H1 (cell line): ENCODE measurements at regions not wholly inside any gene's neighbourhood (a gene's known extent, or its start where the extent isn't known, plus 50 kb on each side); places are given as distances from the start of the nearest gene placed in this dataset.

ENCODE experiments used
- JUND ChIP-seq: IDR thresholded peaks from 2 replicates; pipeline ENCODE4 v1.6.1; 2011; ENCODE audit warnings: mild to moderate bottlenecking, improper control_type of control experiment, low read length
- SP4 ChIP-seq: IDR thresholded peaks from 2 replicates; pipeline ENCODE4 v1.6.1; 2012; ENCODE audit warnings: low read length, inconsistent platforms
- TAF7 ChIP-seq: optimal IDR thresholded peaks from 2 replicates; pipeline ENCODE3; 2011; ENCODE audit warnings: low read depth, mild to moderate bottlenecking, inconsistent platforms, low read length, moderate library complexity, borderline replicate concordance
- YY1 ChIP-seq: IDR thresholded peaks from 2 replicates; pipeline ENCODE4 v1.6.1; 2011; ENCODE audit warnings: low read depth, mild to moderate bottlenecking, low read length
- TF ChIP-seq, protein P1 (sequence below), 3 experiments: IDR thresholded peaks; 1 replicate in 2 of 3; 2 replicates in 1 of 3; pipeline versions ENCODE4 v1.5.1 to v1.6.1; 2011; ENCODE audit warnings: low read length in 3 of 3, mild to moderate bottlenecking in 3 of 3, inconsistent platforms in 2 of 3, low read depth in 1 of 3, moderate library complexity in 1 of 3; ENCODE audit not compliant: insufficient read depth in 1 of 3; ENCODE audit errors: control extremely low read depth in 1 of 3
- TF ChIP-seq, protein P2 (sequence below): IDR thresholded peaks from 2 replicates; pipeline ENCODE4 v1.6.1; 2012; ENCODE audit warnings: low read length, inconsistent platforms

DNA sequence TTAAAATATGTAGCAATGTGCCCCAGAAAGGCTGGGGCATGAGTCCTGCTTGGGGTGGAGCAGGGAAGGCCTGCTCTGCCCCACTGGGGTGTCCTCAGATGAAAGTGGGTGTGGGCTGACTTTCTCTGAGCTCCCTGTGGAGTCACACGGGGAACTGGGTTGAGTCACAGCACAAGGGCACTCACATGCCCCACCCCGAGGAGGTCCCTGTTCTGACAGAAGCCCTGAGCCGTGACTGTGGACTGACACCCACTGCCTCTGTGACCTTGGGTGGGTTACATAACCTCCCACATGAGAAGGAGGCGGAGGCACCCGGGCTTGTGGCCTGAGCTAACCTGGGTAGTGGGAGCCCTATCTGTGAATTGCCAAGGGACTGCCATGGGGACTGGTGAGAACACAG, 52.5 kb upstream of the TINAGL1 start (continued):
- TF ChIP-seq, protein P1, sequence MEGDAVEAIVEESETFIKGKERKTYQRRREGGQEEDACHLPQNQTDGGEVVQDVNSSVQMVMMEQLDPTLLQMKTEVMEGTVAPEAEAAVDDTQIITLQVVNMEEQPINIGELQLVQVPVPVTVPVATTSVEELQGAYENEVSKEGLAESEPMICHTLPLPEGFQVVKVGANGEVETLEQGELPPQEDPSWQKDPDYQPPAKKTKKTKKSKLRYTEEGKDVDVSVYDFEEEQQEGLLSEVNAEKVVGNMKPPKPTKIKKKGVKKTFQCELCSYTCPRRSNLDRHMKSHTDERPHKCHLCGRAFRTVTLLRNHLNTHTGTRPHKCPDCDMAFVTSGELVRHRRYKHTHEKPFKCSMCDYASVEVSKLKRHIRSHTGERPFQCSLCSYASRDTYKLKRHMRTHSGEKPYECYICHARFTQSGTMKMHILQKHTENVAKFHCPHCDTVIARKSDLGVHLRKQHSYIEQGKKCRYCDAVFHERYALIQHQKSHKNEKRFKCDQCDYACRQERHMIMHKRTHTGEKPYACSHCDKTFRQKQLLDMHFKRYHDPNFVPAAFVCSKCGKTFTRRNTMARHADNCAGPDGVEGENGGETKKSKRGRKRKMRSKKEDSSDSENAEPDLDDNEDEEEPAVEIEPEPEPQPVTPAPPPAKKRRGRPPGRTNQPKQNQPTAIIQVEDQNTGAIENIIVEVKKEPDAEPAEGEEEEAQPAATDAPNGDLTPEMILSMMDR (IDR thresholded peaks at IDR 0.05; ENCODE audit: control extremely low read depth in 1 of 3, insufficient read depth in 1 of 3, low read depth in 1 of 3, low read length in 3 of 3) = no peak
- TF ChIP-seq JUND = no peak
- TF ChIP-seq TAF7 = no peak
- TF ChIP-seq YY1 = no peak
- no peak for TF ChIP-seq SP4
- TF ChIP-seq, protein P2, sequence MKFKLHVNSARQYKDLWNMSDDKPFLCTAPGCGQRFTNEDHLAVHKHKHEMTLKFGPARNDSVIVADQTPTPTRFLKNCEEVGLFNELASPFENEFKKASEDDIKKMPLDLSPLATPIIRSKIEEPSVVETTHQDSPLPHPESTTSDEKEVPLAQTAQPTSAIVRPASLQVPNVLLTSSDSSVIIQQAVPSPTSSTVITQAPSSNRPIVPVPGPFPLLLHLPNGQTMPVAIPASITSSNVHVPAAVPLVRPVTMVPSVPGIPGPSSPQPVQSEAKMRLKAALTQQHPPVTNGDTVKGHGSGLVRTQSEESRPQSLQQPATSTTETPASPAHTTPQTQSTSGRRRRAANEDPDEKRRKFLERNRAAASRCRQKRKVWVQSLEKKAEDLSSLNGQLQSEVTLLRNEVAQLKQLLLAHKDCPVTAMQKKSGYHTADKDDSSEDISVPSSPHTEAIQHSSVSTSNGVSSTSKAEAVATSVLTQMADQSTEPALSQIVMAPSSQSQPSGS = no peak
